Renal cortex interstitium (tissue), 11 donors: ENCODE measurements at regions not wholly inside any gene's neighbourhood (a gene's known extent, or its start where the extent isn't known, plus 50 kb on each side); places are given as distances from the start of the nearest gene placed in this dataset.

Experiments
- DNase-seq, 11 donors: peaks; one replicate each; pipeline ENCODE4 v3.0.0-alpha.2; 2013; ENCODE audit warnings: low read depth in 9 of 11, low spot score in 4 of 11; ENCODE audit errors: extremely low read depth in 1 of 11

DNA sequence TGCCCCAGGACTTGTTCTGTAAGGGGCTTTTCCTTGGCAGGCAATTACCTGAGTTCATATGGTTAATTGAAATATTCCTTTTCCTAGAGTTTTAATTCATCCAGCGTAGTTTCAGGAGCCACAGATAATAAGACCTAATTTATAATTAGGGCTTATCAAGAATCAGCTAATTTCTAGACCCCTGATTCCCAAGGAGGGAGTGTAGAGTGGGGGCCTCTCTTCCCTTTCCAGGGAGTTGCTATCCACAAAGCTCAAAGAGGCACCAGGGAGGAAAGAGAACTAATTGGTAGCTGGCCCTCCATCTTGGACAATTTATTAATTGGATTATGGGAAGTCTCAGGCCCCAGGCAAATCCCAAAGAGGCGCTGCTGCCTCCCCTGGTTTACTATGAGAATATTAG is 75.8 kb upstream of the ZNF618 start:
- no peak for DNase-seq

DNA sequence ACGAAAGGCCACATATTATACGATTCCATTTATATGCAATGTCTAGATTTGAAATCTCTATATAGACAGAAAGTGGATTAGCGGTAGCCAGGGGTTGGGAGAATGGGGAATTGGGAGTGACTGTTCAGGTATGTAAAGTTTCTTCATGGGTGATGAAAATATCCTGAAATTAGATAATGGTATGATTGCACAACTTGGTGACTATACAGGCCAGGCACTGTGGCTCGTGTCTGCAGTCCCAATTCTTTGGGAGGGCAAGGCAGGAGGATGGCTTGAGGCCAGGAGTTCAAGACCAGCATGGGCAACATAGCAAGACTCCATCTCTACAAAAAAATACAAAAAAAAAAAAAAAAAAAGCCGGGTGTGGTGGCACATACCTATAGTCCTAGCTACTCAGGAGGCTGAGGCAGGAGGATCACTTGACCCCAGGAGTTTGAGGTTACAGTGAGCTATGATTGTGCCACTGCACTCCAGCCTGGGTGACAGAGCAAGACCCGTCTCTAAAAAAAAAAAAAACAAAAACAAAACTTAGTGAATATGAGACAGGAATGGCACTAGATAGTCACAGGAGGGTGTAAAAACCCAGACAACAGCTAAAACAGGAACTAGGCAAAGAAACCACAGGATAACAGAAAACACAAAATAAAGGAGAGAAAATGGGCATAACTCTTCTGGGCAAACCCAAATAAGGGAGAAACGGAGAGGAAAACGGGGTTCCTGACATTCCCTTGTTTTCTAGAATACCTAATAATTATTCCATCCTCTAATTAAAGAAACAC is 72.1 kb upstream of the ZNF618 start:
- DNase-seq = no peak

DNA sequence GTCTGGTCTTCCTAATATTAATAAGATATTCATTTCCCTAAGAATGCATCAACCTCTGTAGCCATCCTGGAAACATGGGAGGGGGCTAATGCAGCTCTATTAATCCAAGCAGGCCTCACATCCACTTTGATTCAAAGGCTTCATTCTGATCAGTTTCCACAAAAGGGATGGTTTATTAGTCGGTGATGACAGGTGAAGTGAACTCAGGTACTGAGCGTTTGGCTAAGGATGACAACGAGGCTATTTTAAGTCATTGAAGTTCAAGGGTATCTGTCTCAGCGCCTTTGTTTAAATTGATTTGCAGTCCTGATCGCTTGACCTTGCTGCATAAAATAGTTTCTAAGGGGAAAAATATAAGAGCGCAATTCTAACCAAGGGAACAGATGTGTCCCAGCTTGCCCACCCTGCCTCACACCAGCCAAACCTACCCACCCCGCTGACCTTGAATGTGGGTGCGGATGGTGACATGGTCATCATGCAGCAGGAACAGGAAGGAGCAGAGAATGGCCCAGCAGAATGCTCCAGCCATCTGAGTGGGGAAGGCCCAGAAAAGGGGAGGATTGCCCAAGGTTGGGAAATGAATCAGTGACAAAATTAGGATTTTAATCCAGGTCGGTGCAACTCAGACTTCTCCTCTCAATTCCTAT is 70.5 kb upstream of the ZNF618 start:
- no peak for DNase-seq

DNA sequence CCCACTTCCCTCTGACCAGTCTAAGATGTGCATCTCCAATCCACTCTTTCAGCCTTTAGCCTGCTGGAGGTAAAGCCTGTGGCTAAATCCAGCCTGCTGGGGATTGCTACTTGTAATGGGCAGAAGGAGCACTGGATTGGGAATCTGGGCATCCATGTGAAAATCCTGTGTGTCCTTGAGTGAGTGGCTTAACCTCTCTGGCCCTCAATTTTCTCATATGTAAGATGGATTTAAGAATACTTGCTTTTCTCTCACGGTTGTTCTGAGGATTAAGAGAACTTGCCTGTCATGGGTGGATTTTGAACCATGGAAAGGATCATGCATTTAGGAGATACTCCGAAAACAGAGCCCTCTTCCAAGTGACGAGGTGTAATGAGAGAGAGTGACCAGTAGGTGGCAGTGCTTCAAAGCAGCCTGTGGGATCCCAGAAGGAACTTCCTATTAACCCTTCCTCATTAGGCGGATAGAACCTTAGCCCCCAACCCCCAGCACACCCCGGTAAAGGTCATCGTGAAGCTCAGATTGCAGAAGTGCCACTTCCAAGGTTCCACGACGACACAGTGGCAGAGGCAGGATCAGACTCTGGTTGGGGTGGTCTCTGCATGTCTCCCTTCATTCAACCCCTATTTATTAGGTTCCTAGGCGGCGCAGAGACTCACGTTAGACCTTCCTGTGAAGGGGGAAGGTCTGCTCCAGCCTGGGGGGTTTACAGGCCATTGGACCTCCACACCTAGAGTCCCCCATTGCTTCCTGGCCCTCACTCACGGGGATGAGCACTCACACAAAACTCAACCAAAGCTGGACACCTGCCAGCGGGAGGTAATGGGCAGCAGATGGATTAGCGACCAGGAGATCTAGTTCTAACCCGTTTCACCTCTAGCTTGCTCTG is 68.7 kb upstream of the ZNF618 start:
- DNase-seq = peak in 5 of 11 donors; percentile 36 to 64 (median 44)

DNA sequence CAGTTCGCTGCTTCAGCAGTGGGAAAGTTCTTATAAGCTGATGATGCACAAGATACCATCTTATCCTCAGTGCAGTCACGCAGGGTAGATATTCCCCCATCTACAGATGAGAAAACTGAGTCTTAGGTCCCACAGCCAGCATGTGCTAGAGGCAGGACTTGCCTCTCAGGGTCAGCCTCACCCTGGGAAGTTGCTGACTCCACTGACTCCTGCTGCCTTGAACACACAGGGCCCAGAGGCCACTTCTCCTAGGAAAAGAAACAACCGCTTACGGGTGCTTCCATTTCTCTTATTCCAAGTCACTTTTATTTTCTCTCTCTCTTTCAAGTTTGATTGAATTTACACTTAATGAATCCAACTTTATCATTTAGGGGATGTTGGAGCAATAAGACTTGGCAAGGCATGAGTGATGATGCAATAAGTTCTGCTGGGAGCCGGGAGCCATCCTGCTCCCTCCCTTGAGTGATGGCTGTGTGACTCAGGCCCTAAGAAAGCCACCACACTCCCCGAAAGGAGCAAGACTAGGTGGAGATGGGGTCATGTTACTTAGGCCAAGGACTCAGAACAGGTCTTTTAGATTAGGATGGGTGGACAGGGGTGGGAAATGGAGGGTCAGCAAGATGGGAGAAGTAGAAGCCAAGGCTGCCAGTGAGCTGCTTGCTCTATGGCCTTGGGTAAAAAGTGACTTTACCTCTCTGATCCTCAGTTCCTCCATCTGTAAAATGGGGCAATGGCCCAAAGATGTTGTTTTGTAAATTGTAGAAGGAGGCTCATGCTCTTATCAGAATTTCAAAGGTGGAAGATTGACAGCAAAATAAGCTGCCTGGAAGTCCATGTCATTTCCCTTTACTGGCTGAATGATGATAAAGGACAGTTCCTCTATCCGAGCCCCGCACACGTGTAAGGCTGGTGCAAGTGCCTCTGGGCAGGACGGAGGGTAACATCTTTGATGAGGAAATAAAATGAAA is 67.4 kb upstream of the ZNF618 start:
- DNase-seq = no peak

DNA sequence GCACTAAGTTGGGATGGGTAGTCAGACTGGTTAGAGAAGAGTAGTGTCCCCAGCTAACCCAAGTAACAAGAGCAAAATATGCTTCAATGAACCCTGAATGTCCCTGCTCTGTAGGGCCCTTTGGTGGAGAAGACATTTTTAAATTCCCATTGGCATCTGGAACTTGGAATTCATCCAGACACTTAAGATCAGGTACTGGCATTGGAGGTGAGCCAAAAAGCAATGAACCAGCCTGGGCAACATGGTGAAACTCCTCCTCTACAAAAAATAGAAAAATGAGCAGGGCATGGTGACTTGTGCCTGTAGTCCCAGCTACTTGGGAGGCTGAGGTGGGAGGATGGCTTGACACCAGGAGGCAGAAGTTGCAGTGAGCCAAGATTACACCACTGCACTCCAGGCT is 58.9 kb upstream of the ZNF618 start:
- DNase-seq = no peak

DNA sequence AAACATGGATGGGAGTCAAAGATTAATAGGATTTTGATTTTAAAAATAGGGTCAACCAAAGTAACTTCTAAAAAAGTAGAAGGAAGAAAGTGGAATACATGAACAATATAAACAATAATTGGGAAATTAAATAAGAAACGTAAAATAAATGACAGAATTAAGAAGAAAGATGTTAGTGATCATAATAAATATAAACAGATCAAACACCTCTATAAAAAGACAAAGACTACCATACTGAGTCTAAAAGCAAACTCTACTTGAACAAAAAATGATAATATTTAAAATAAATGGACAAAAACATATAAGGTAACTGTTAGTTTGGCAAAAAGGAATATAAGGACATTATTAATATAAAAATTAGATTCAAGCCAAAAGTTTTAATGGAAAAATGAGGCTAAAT is 57.7 kb upstream of the ZNF618 start:
- DNase-seq = no peak

DNA sequence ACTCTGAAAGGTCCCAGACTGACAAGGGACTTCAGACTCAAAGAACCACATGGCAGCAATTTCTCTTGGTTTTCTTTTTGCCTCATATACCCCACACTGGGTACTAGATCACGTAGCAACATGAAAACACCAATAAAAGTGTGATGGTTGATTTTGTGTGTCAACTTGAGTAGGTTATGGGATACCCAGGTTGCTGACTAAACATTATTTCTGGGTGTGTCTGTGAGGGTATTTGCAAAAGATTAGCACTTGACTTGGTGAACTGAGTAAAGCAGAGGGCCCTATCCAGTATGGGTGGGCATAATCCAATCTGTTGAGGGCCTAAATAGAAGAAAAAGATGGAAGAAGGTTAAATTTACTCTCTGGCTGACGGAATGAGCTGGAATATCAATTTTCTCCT is 53.8 kb upstream of the ZNF618 start:
- DNase-seq = no peak

DNA sequence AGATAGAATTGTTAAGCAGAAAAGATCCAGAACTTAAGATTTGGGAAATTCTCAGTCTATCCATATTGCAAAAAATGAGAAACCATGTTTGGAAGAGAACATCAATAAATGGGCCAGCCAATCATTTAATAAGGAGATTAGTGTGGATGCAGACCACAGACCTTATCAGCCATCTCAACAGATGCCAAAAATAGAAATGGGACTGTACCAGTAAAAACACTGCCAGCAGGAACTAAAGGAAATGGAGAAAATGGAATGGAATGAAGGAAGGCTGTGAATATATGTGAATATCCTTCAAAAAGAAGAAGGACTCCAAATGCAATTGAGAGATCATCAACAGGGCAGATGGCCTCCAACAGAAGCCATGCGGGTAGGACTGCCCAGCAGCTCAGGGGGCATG is 52.7 kb upstream of the ZNF618 start:
- no peak for DNase-seq
